ENCODE measurements at regions not wholly inside any gene's neighbourhood (a gene's known extent, or its start where the extent isn't known, plus 50 kb on each side); places are given as distances from the start of the nearest gene placed in this dataset.

DNA sequence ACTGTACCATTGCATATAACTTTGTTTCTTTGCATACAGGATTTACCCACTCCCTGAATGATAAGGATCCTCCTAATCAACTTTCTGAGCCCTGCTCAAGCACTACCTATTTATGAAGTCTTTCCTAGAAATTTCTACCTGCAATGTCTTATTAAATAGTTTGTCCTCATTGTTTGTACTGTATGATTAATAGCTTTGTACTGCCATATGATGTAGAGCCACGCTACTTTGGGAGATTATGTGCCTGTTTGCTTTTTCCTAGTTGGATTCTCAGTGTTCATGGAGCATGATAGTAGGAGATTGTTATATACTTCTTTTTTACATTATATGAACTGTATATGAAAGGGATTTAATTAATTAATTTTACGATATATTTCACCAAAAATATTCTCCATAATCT lies 327.1 kb upstream of the GALNT5 start:
- TF ChIP-seq ZNF7 (CRISPR knock-in tag; IDR thresholded peaks at IDR 0.05) (no peak), CREB1 (IDR thresholded peaks at IDR 0.05) (no peak), CREB1 (CRISPR knock-in tag; IDR thresholded peaks at IDR 0.05) (no peak), RBM22 (optimal IDR thresholded peaks at IDR 0.05; ENCODE audit: low read length) (no peak)
- TF ChIP-seq, protein P1, sequence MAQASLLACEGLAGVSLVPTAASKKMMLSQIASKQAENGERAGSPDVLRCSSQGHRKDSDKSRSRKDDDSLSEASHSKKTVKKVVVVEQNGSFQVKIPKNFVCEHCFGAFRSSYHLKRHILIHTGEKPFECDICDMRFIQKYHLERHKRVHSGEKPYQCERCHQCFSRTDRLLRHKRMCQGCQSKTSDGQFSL (CRISPR knock-in tag; IDR thresholded peaks at IDR 0.05) = no peak
- TF ChIP-seq, protein P2, sequence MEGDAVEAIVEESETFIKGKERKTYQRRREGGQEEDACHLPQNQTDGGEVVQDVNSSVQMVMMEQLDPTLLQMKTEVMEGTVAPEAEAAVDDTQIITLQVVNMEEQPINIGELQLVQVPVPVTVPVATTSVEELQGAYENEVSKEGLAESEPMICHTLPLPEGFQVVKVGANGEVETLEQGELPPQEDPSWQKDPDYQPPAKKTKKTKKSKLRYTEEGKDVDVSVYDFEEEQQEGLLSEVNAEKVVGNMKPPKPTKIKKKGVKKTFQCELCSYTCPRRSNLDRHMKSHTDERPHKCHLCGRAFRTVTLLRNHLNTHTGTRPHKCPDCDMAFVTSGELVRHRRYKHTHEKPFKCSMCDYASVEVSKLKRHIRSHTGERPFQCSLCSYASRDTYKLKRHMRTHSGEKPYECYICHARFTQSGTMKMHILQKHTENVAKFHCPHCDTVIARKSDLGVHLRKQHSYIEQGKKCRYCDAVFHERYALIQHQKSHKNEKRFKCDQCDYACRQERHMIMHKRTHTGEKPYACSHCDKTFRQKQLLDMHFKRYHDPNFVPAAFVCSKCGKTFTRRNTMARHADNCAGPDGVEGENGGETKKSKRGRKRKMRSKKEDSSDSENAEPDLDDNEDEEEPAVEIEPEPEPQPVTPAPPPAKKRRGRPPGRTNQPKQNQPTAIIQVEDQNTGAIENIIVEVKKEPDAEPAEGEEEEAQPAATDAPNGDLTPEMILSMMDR (CRISPR knock-in tag; IDR thresholded peaks at IDR 0.05) = no peak

Measured in HepG2 (cell line).